Stimulated activated CD4-positive, alpha-beta T cell treated with anti-CD3 and anti-CD28 coated beads, TNF-alpha, amount 100 ng/mL, for 1 hour (primary cell): ENCODE measurements at regions not wholly inside any gene's neighbourhood (a gene's known extent, or its start where the extent isn't known, plus 50 kb on each side); places are given as distances from the start of the nearest gene placed in this dataset.

ENCODE experiments used
- DNase-seq, 3 donors: peaks; one replicate each; pipeline ENCODE4 v3.0.0-alpha.2; 2020; ENCODE audit warnings: low read depth in 3 of 3, low spot score in 1 of 3

DNA sequence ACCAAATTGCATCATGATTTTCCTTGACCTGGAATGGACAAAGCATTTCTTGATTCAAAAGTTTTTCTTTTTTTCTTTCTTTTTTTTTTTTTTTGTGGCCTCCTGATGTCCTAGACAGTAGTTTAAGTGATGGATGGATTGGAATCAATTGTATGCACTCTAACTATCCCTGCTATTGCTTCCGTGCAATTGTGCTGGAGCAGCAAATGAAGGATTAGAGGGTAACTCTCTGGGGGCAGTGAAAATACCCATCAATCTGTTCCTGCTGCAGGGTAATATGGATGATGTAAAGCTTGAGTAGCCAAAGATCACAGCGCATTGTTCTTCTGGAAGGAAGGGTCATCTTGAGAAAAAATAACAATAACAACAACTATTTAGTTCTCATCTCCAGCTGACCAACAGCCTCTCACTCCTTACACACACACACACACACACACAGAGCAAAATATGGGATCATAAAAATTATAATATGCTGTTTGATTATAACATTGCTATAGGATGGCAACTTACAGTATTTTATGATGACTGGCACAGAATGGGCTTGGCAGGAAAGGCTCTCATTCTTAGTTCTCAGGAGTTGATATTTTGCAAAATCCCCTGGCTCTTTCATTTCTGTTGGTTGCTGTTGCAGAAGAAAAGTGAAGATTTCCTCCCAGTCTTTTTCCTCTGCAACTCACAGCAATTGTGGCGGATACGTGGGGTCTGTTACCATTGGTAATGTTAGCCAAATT is 160.9 kb upstream of the DMAC1 start:
- DNase-seq: no peak

DNA sequence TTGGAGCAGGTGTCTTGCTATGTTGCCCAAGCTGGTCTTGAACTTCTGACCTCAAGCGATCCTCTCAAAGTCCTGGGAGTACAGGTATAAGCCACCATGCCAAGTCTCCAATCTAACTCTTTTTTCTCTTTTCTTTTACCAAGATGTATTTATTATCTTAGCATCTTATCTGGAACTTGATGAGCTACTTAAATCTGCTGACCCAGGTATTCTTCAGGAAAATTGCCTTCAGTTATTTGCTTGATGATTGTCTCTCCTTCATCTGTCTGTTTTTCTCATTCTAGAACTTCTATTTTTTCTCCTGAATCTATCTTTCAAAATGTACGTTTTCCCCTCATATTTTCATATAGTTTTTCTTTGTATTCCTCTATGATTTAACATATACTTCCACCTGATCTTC is 158.2 kb upstream of the DMAC1 start:
- DNase-seq: no peak

- no peak for DNase-seq
Measured at GRCh38 chr9:7947577-7947976, 148.0 kb upstream of the DMAC1 start.

GRCh38 chr9:7946458-7946857 is 146.9 kb upstream of the DMAC1 start:
- no peak for DNase-seq

GRCh38 chr9:7944572-7944971 is 145.0 kb upstream of the DMAC1 start:
- no peak for DNase-seq

- DNase-seq: no peak
Measured at GRCh38 chr9:7937761-7938491, 138.3 kb upstream of the DMAC1 start.

DNA sequence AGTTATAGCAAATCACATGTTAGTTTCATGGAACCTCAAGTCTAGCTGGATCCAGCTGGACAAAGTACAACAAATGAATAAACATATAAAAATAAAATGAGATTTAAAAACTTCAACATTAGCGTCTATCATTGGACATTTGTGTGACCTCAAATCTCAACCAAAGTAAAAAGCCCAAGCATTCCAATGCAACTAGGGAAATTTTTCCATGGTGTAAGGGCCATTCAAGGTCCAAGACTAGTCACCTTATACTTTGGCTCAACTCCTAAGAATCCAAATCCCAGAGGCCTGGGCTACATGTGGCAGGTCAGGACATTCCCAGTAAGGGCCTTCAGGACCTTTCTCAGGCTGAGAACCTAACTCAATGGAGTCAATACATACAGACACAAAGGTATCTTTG is 137.4 kb upstream of the DMAC1 start:
- DNase-seq: no peak

- DNase-seq: no peak
Measured at GRCh38 chr9:7936163-7936562, 136.6 kb upstream of the DMAC1 start.

DNA sequence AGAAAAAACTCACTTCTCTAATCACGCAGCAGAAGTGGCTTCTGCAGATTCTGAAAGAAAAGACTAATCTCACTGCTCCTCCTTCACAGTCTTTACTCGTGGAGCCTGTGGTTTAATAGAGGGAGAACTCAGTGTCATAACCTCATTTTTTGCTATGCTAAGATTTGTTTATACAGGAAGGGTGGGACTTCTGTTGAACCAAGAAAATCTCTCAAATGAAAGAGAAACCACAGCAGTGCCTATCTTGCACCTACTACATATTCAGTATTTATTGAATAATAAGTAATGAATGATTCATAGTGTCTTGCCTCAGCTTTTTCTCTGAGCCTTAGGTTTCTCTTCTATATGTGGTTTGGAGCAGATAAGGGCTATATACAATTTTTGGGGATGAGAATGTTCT is 136.1 kb upstream of the DMAC1 start:
- DNase-seq: no peak

DNA sequence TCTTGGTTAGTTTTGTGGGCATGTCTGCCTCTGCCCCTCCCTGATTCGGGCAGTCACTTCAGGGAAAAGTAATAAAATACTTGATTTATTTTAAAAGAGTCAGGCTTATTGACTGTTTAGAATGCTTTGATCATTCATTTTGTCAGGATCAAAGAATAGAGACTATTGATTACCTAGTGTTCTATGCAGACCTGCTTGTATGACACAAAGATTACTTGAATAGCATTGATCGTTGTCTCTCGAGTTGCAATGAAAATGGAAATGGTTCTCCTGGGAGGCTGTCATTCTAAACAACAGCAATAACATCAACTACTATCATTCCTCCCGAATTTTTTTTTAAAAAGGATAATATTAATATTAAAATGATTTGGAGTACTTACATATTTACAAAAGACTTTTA is 133.2 kb upstream of the DMAC1 start:
- no peak for DNase-seq

GRCh38 chr9:7930613-7931012 is 131.0 kb upstream of the DMAC1 start:
- DNase-seq: no peak

GRCh38 chr9:7921545-7922197 is 122.1 kb upstream of the DMAC1 start:
- no peak for DNase-seq

GRCh38 chr9:7912037-7912535 is 112.5 kb upstream of the DMAC1 start:
- DNase-seq: no peak

GRCh38 chr9:7910426-7911020 is 110.9 kb upstream of the DMAC1 start:
- DNase-seq: no peak

DNA sequence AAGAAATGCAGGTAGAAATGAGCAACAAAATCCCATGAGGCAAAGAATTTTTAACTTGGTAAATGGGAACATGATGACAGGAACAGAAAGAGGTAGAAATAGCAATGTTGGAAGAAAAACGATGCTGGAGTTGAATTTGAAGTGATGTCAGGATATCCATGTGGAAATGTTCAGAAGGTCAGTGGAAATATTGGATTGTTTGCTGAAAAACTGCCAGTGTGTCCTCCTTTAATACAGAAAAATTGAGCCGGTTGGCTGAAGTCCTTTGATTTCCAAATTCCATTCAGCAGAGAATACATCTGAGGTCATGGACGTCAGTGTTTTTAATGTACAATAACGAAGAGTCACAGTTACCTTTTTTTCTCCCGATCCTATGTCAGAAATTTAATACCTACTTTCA is 110.0 kb upstream of the DMAC1 start:
- DNase-seq: no peak

DNA sequence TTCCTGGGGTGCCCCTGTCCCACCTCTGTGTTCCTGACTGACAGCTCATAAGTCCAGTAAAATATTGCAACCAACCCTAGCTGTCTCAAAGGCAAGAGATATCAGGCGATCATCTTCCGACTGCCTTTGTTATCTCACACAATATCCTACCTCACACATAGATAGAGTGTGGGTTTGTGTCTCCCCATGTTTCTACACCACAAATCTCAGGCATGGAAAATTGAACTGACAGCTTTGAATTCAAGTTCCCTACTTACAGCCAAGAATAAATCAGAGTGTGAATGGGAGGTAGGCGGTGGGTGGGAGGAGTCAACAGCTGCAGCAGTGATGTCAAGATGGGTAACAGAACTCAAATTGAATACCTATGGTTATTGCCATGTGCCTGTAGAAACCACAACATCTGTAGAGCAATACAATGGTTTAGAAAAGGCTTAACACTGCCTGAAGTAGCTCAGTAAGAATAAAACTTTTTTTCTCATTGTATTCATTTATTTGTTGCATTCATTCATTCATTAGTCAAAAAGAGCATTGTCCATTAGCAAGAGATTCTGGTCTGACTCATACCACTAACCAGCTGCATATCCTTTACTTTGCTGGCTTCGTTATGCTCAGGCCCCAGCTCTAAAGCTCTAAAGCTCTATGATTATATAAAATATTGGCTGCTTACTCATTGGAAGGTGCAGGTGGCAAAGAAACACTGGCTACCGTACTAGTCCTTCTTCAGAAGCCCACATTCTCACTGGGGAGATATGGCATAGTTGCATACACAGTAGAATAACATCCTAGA is 108.2 kb upstream of the DMAC1 start:
- no peak for DNase-seq

GRCh38 chr9:7906783-7907550 is 107.4 kb upstream of the DMAC1 start:
- no peak for DNase-seq

DNA sequence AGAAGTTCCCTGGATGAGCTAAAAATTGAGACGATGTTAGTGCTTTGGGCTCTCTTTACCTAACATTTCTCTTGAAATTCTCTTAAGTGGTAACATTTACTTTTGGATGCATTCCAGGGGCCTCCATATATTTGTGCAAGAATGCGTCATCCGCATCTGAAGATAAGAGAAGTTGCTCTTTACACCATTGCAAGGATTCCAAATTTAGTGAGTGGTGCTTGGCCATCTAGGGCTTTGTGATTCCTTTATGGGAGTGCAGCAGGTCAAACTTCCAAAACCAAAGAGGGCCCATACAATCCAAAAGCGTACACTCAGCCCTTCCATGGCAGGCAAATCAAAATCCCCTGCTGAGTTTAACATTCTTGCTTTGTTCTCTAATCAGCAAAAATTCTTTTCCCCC is 102.0 kb upstream of the DMAC1 start:
- DNase-seq: no peak

- DNase-seq: no peak
Measured at GRCh38 chr9:7900541-7900940, 101.0 kb upstream of the DMAC1 start.

DNA sequence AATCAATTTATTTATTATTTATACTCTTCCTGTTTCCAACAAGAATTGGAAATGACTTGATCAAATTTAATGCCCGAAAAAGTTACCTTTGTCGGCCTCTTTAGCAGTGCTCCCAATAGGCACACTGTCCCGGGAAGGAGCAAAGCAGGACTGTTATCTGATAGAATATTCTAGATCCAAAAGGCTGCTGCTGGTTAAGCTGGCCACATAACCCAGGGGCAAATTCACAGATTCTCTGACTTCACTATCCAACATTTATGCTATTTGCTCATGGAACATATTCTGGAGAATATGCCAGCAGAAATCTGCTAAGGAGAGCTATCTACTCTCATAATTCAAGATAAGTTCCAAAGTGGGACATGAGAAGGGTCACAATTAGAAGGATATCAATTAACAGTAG is 100.2 kb upstream of the DMAC1 start:
- DNase-seq: no peak
